ENCODE measurements at regions not wholly inside any gene's neighbourhood (a gene's known extent, or its start where the extent isn't known, plus 50 kb on each side); places are given as distances from the start of the nearest gene placed in this dataset.

DNA sequence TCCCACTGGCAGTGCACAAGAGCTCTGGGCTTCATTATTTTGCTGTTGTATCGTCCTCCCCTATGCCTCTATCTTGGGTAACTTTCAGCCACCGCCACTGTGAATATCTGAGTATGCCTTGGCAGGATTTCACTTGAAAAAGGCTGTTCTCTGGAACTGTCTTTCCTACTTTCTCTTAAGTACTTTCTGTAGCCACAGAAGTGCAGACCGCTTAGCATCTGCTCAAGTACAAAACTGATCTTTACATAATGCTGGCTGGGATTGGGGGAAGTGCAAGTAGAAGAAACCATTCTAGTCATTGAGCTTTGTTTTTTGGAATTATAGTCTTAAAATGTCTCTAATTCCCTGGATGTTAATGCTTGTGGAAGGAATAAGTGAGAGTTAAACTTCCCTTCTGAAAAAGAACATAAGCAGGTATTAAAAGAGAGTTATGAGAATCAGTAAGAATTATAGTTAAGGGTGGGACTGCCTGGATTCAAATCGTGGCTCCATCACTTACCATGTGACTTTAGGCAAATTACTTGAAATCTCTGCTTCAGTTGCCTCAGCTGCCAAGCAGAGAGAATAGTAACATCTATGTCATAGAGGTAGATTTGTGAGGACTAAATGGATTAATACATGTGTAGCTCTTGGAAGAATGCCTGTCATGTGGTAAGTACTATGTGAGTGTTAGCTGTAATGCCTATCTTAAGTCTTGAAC, 77.5 kb downstream of the MID1IP1 start:
- TF ChIP-seq POLR2AphosphoS5 (IDR thresholded peaks at IDR 0.05) = no peak
- TF ChIP-seq, protein P1, sequence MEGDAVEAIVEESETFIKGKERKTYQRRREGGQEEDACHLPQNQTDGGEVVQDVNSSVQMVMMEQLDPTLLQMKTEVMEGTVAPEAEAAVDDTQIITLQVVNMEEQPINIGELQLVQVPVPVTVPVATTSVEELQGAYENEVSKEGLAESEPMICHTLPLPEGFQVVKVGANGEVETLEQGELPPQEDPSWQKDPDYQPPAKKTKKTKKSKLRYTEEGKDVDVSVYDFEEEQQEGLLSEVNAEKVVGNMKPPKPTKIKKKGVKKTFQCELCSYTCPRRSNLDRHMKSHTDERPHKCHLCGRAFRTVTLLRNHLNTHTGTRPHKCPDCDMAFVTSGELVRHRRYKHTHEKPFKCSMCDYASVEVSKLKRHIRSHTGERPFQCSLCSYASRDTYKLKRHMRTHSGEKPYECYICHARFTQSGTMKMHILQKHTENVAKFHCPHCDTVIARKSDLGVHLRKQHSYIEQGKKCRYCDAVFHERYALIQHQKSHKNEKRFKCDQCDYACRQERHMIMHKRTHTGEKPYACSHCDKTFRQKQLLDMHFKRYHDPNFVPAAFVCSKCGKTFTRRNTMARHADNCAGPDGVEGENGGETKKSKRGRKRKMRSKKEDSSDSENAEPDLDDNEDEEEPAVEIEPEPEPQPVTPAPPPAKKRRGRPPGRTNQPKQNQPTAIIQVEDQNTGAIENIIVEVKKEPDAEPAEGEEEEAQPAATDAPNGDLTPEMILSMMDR (IDR thresholded peaks at IDR 0.05 in 8 of 11, conservative IDR thresholded peaks at IDR 0.05 in 3 of 11) = no peak

Data from spleen (tissue), 7 donors.